Thyroid gland (tissue), 4 donors: ENCODE measurements at regions not wholly inside any gene's neighbourhood (a gene's known extent, or its start where the extent isn't known, plus 50 kb on each side); places are given as distances from the start of the nearest gene placed in this dataset.

ENCODE experiments used
- POLR2A ChIP-seq, 2 donors: fragments of 450-650 bp; IDR thresholded peaks; one replicate each; pipeline ENCODE4 v1.6.1; 2017; ENCODE audit warnings: antibody characterized with exemption in 2 of 2, mild to moderate bottlenecking in 2 of 2, moderate library complexity in 1 of 2
- TF ChIP-seq, protein P1 (sequence below), 6 experiments: fragments of 200-600 bp in 3 of 6; fragments of 450-650 bp in 3 of 6; sonication (generic) in 3 of 6; IDR thresholded peaks; one replicate each; pipeline ENCODE4 v1.5.1; 2016 to 2019; ENCODE audit warnings: antibody characterized with exemption in 6 of 6, mild to moderate bottlenecking in 2 of 6, inconsistent platforms in 1 of 6, moderate library complexity in 1 of 6

- TF ChIP-seq POLR2A (IDR thresholded peaks at IDR 0.05) = no peak
- TF ChIP-seq, protein P1, sequence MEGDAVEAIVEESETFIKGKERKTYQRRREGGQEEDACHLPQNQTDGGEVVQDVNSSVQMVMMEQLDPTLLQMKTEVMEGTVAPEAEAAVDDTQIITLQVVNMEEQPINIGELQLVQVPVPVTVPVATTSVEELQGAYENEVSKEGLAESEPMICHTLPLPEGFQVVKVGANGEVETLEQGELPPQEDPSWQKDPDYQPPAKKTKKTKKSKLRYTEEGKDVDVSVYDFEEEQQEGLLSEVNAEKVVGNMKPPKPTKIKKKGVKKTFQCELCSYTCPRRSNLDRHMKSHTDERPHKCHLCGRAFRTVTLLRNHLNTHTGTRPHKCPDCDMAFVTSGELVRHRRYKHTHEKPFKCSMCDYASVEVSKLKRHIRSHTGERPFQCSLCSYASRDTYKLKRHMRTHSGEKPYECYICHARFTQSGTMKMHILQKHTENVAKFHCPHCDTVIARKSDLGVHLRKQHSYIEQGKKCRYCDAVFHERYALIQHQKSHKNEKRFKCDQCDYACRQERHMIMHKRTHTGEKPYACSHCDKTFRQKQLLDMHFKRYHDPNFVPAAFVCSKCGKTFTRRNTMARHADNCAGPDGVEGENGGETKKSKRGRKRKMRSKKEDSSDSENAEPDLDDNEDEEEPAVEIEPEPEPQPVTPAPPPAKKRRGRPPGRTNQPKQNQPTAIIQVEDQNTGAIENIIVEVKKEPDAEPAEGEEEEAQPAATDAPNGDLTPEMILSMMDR (IDR thresholded peaks at IDR 0.05) = no peak
These were observed 365.1 kb upstream of the ETAA1 start for GRCh38 chr2:67032076-67032475.
